Neural crest cell (in vitro differentiated cells): ENCODE measurements at regions not wholly inside any gene's neighbourhood (a gene's known extent, or its start where the extent isn't known, plus 50 kb on each side); places are given as distances from the start of the nearest gene placed in this dataset.

Experiments used
- DNase-seq: peaks from one replicate; pipeline ENCODE4 v3.0.0; 2021; ENCODE audit warnings: low read depth, mixed read lengths, low spot score
- H3K27ac Mint-ChIP-seq: one replicate; pipeline ENCODE4 v1.8.0; 2021; ENCODE audit warnings: mild to moderate bottlenecking, mixed read lengths; ENCODE audit not compliant: unreplicated experiment
- H3K27me3 Mint-ChIP-seq: 2 replicates; pipeline ENCODE4 v1.8.0; 2021; ENCODE audit warnings: low read depth, mild to moderate bottlenecking, mixed read lengths
- H3K36me3 Mint-ChIP-seq: 2 replicates; pipeline ENCODE4 v1.8.0; 2021; ENCODE audit warnings: low read depth, mild to moderate bottlenecking, mixed read lengths
- H3K4me1 Mint-ChIP-seq: 2 replicates; pipeline ENCODE4 v1.8.0; 2021; ENCODE audit warnings: mixed read lengths
- H3K4me3 Mint-ChIP-seq: one replicate; pipeline ENCODE4 v1.8.0; 2021; ENCODE audit warnings: mild to moderate bottlenecking, mixed read lengths
- H3K9me3 Mint-ChIP-seq: 2 replicates; pipeline ENCODE4 v1.8.0; 2021; ENCODE audit warnings: mixed read lengths
- TF ChIP-seq, protein P1 (sequence below): fragments of 200-600 bp; sonication (generic); conservative IDR thresholded peaks from 2 replicates; pipeline ENCODE4 v1.5.0; 2021; ENCODE audit warnings: antibody characterized with exemption, mild to moderate bottlenecking

DNA sequence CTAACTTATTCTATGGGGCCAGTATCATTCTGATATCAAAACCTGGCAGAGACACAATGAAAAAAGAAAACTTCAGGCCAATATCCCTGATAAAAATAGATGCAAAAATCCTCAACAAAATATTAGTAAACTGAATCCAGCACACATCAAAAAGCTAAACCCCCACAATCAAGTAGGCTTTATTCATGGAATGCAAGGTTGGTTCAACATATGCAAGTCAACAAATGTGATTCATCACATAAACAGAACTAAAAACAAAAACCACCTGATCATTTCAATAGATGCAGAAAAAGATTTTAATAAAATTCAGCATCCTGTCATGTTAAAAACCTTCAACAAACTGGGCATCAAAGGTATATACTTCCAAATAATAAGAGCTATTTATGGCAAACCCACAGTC, 133.9 kb upstream of the SSTR4 start:
- Mint-ChIP-seq H3K9me3 (peaks cover 18% of the 10 kb centered on the region), H3K27me3 (peaks cover 13% of the 10 kb centered on the region), H3K27ac (no peak overlapping the region), H3K36me3 (peaks cover 3% of the 10 kb centered on the region), H3K4me1 (no peaks in the 10 kb centered on the region), H3K4me3 (no peak overlapping the region)
- no peak for DNase-seq
- TF ChIP-seq, protein P1, sequence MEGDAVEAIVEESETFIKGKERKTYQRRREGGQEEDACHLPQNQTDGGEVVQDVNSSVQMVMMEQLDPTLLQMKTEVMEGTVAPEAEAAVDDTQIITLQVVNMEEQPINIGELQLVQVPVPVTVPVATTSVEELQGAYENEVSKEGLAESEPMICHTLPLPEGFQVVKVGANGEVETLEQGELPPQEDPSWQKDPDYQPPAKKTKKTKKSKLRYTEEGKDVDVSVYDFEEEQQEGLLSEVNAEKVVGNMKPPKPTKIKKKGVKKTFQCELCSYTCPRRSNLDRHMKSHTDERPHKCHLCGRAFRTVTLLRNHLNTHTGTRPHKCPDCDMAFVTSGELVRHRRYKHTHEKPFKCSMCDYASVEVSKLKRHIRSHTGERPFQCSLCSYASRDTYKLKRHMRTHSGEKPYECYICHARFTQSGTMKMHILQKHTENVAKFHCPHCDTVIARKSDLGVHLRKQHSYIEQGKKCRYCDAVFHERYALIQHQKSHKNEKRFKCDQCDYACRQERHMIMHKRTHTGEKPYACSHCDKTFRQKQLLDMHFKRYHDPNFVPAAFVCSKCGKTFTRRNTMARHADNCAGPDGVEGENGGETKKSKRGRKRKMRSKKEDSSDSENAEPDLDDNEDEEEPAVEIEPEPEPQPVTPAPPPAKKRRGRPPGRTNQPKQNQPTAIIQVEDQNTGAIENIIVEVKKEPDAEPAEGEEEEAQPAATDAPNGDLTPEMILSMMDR, result no peak

DNA sequence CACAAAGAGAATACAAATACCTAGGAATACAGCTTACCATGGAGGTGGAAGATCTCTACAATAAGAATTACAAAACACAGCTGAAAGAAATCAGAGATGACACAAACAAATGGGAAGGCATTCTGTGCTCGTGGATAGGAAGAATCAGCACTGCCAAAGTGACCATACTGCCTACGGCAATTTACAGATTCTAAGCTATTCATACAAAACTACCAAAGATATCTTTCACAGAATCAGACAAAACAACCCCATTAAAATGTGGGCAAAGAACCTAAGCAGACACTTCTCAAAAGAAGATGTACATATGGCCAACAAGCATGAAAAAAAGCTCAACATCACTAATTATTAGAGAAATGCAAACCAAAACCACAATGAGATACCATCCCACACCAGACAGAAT, 133.2 kb upstream of the SSTR4 start:
- TF ChIP-seq, protein P1, result no peak
- H3K9me3 Mint-ChIP-seq, result peaks cover 18% of the 10 kb centered on the region
- no peak for DNase-seq
- H3K4me3 Mint-ChIP-seq, result no peak overlapping the region
- peaks cover 13% of the 10 kb centered on the region for H3K27me3 Mint-ChIP-seq
- peaks cover 3% of the 10 kb centered on the region for H3K36me3 Mint-ChIP-seq
- H3K27ac Mint-ChIP-seq, result no peak overlapping the region
- no peaks in the 10 kb centered on the region for H3K4me1 Mint-ChIP-seq

DNA sequence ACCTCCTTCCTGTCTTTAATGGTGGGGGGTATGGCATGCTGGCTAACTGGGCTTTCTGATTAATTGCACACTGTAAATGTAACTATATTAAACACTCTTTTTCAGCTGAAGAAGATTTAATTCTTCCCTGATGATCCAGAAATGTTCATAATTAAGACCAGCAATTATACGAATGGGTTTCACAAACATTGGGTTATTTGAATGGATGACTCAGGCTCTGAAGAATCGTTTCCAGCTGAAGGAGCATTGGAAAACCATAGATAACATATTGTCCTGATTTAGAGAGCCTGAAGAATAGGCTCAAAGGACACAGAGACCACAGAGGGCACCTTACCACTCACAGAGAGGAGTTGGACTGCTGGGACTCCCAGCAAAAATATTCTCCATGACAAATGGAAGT, 130.7 kb upstream of the SSTR4 start:
- Mint-ChIP-seq H3K27me3 (peaks cover 25% of the 10 kb centered on the region), H3K4me3 (no peak overlapping the region), H3K9me3 (peaks cover 15% of the 10 kb centered on the region), H3K4me1 (no peaks in the 10 kb centered on the region), H3K27ac (no peak overlapping the region), H3K36me3 (peaks cover 3% of the 10 kb centered on the region)
- no peak for DNase-seq
- TF ChIP-seq, protein P1, result no peak

DNA sequence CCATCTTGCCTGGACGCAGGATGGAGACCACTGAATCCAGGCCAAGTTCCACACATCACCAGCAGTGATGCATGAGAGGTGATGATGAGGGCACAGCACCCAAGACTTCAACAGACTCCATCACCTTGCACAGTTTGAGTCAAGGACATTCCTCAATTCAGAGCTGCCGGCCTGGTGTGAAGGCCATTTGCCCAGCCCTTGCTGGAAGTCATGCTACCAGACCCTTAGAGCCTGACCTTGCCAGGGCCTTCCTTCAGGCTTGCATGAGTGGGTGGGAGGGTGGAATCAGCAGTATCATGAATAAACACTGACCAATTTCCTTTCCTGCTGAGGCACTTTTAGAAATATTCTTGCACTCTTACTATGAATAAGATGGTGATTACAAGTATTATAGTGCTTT, 130.2 kb upstream of the SSTR4 start:
- Mint-ChIP-seq H3K27me3 (peaks cover 25% of the 10 kb centered on the region), H3K4me3 (no peak overlapping the region), H3K27ac (no peak overlapping the region)

DNA sequence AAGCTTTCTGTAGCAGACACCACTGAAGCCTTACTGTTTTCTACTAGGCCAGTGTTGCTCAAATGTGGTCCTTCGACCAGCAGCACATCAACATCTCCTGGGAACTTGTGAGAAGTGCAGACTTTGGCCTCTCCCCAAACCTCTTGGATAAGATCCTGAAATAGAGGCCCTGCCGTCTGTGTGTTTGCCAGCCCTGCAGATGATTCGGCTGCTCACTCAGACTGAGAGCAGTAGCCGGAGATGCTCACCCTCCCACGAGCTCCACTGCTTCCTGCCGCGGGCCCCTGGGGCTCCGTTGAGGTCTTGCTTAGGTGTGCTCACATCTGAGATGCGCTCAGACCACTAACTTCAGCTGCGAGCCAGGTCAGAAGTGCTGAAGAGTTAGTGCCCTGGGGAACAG, 129.5 kb upstream of the SSTR4 start:
- peaks cover 9% of the 10 kb centered on the region for H3K9me3 Mint-ChIP-seq
- DNase-seq, result no peak
- peaks cover 2% of the 10 kb centered on the region for H3K36me3 Mint-ChIP-seq
- TF ChIP-seq, protein P1, result no peak
- H3K27me3 Mint-ChIP-seq, result peaks cover 18% of the 10 kb centered on the region
- no peaks in the 10 kb centered on the region for H3K4me1 Mint-ChIP-seq
- no peak overlapping the region for H3K27ac Mint-ChIP-seq
- no peak overlapping the region for H3K4me3 Mint-ChIP-seq

More for the DNA sequence above, 130.2 kb upstream of the SSTR4 start:
- H3K9me3 Mint-ChIP-seq, result peaks cover 14% of the 10 kb centered on the region
- H3K36me3 Mint-ChIP-seq, result peaks cover 3% of the 10 kb centered on the region
- TF ChIP-seq, protein P1, result no peak
- no peaks in the 10 kb centered on the region for H3K4me1 Mint-ChIP-seq
- no peak for DNase-seq

DNA sequence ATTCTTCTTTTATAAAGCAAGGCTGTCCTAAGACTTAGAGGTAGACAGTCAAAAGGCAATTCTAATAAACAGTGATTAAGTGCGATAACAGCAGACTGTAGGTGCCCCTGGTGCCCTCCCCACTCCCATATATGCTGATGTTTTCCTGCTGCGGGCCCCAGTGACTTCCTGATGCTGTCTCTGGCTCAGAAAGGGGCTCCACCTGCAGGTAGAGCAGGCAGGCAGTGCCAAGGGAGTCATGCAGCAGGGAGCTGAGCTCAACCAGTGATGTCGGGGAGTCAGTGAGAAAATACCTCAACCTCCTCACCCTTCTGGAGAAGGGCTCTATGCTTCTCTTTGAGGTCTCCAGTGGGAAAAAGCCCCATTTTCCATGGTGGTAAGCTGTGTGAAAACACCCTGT, 126.7 kb upstream of the SSTR4 start:
- no peaks in the 10 kb centered on the region for H3K36me3 Mint-ChIP-seq
- no peak overlapping the region for H3K27ac Mint-ChIP-seq
- H3K4me3 Mint-ChIP-seq, result no peak overlapping the region
- TF ChIP-seq, protein P1, result no peak
- DNase-seq, result no peak
- no peaks in the 10 kb centered on the region for H3K4me1 Mint-ChIP-seq
- peaks cover 17% of the 10 kb centered on the region for H3K27me3 Mint-ChIP-seq
- H3K9me3 Mint-ChIP-seq, result no peaks in the 10 kb centered on the region
